Stomach (tissue), 8 donors: ENCODE measurements at regions not wholly inside any gene's neighbourhood (a gene's known extent, or its start where the extent isn't known, plus 50 kb on each side); places are given as distances from the start of the nearest gene placed in this dataset.
"Not testable (repeated sequence)": the region's sequence is repeated elsewhere in the genome, so short reads cannot be mapped to it uniquely, and the experiment has no call there.

Experiments used
- DNase-seq, 2 donors: peaks; one replicate each; pipeline versions ENCODE4 v3.0.0 to v3.0.0-alpha.2; 2013 to 2019
- H3K27ac ChIP-seq, 5 donors: fragments of 200-600 bp in 4 of 5; sonication (generic) in 4 of 5; one replicate each; pipeline ENCODE4 v1.5.1; 2013 to 2019; ENCODE audit warnings: mild to moderate bottlenecking in 1 of 5, moderate library complexity in 1 of 5
- H3K27me3 ChIP-seq, 3 donors: fragments of 200-600 bp; sonication (generic); one replicate each; pipeline ENCODE4 v1.5.1; 2017 to 2019; ENCODE audit warnings: mixed run types in 1 of 3
- H3K36me3 ChIP-seq, 4 donors: fragments of 200-600 bp; sonication (generic); 1 replicate in 3 of 4; 2 replicates in 1 of 4; pipeline ENCODE4 v1.5.1; 2016 to 2019
- H3K4me1 ChIP-seq, 4 donors: fragments of 200-600 bp; sonication (generic); one replicate each; pipeline ENCODE4 v1.5.1; 2016 to 2019
- H3K4me3 ChIP-seq, 4 donors: fragments of 200-600 bp; sonication (generic) in 3 of 4; one replicate each; pipeline ENCODE4 v1.5.1; 2016 to 2019; ENCODE audit warnings: mild to moderate bottlenecking in 1 of 4
- H3K9me3 ChIP-seq, 4 donors: fragments of 200-600 bp; sonication (generic); one replicate each; pipeline ENCODE4 v1.5.1; 2016 to 2019
- EP300 ChIP-seq: sonication (generic); formaldehyde crosslinking; IDR thresholded peaks from one replicate; pipeline ENCODE4 v1.6.1; 2017; ENCODE audit warnings: antibody characterized with exemption
- POLR2A ChIP-seq, 4 donors: fragments of 450-650 bp; IDR thresholded peaks; one replicate each; pipeline ENCODE4 v1.6.1; 2016; ENCODE audit warnings: antibody characterized with exemption in 4 of 4, control low read depth in 2 of 4, mild to moderate bottlenecking in 1 of 4, moderate library complexity in 1 of 4
- POLR2AphosphoS5 ChIP-seq, 3 donors: sonication (generic); formaldehyde crosslinking; IDR thresholded peaks; one replicate each; pipeline ENCODE4 v1.6.1; 2016; ENCODE audit warnings: antibody characterized with exemption in 3 of 3
- WGBS, 5 donors: extraction: QIAGEN DNeasy Blood & Tissue Kit in 3 of 5; methylation state at CpG; one replicate each; pipeline versions ENCODE4 v1.1.5 to v1.1.7; 2013 to 2018; 5-methylcytosine and 5-hydroxymethylcytosine counted together
- intact Hi-C: fragments of 100-400 bp; cut with DNase I; formaldehyde crosslinking; loops from one replicate; pipeline ENCODE4 v1.15.1; 2023; ENCODE audit warnings: low total_unique reads
- TF ChIP-seq, protein P1 (sequence below), 7 experiments: fragments of 450-650 bp in 4 of 7; fragments of 200-600 bp in 3 of 7; sonication (generic) in 3 of 7; IDR thresholded peaks; one replicate each; pipeline ENCODE4 v1.5.1; 2016 to 2019; ENCODE audit warnings: antibody characterized with exemption in 7 of 7, control low read depth in 2 of 7, mild to moderate bottlenecking in 1 of 7
- donor health status: healthy with polysubstance abuse.
- donor health status: Bipolar disorder and iron deficiency.
- donor health status: healthy.

DNA sequence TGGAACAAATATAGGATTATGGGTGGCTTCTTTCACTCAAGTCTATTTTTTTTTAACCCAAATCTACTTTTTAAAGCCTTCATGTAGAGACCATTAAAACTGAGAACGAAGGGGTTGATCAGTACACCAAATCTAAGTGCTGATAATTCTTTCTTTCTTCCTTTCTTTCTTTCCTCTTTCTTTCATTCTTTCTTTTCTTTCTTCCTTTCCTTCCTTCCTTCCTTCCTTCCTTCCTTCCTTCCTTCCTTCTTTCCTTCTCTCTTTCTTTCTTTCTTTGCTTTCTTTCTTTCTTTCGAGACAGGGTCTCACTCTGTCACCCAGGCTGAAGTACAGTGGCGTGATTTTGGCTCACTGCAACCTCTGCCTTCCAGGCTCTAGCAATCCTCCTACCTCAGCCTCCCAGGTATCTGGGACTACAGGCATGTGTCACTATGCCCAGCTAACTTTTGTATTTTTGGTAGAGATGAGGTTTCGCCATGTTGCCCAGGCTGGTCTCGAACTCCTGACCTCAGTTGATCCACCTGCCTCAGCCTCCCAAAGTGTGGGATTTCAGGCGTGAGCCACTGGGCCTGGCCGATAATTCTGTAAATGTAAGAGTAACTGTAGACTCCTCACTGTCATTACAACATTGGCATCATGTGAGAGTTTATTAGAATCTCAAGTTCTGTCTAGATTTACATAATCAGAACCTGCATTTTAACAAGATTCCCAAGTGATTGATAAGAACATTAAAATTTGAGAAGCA lies 236.4 kb downstream of the TFEC start:
- intact Hi-C loops = no loop called here
- Histone ChIP-seq H3K9me3 (peaks cover 0 to 8% (median 2%) of the 10 kb centered on the region in 4 donors), H3K36me3 (no peaks in the 10 kb centered on the region), H3K27ac (no peak overlapping the region), H3K4me1 (no peaks in the 10 kb centered on the region), H3K27me3 (no peaks in the 10 kb centered on the region), H3K4me3 (no peak overlapping the region)
- no peak for DNase-seq
- TF ChIP-seq EP300 (no peak), POLR2A (IDR thresholded peaks at IDR 0.05) (no peak), POLR2AphosphoS5 (IDR thresholded peaks at IDR 0.05) (no peak)
- TF ChIP-seq, protein P1, sequence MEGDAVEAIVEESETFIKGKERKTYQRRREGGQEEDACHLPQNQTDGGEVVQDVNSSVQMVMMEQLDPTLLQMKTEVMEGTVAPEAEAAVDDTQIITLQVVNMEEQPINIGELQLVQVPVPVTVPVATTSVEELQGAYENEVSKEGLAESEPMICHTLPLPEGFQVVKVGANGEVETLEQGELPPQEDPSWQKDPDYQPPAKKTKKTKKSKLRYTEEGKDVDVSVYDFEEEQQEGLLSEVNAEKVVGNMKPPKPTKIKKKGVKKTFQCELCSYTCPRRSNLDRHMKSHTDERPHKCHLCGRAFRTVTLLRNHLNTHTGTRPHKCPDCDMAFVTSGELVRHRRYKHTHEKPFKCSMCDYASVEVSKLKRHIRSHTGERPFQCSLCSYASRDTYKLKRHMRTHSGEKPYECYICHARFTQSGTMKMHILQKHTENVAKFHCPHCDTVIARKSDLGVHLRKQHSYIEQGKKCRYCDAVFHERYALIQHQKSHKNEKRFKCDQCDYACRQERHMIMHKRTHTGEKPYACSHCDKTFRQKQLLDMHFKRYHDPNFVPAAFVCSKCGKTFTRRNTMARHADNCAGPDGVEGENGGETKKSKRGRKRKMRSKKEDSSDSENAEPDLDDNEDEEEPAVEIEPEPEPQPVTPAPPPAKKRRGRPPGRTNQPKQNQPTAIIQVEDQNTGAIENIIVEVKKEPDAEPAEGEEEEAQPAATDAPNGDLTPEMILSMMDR (IDR thresholded peaks at IDR 0.05) = no peak
- 80 to 89% (median 87%) methylated on average over 7 of the region's 7 CpGs for WGBS, 5 donors

DNA sequence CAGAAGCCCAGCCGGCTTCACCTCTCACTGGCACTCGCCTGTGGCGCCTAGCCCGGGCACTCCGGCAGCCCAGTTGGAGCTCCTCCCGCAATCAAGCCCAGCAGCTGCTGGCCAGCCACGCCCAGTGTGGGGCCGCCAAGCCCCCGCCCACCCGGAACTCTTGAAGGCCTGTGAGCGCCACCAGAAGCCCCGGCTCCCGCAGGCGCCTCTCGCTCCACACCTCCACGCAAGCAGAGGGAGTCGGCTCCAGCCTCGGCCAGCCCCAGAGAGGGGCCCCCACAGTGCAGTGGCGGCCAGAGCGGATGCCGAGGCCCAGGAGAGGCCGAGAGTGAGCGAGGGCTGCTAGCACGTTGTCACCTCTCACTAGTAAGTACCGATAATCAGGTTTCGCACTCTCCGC lies 240.7 kb downstream of the TFEC start:
- Histone ChIP-seq H3K27me3 (no peaks in the 10 kb centered on the region), H3K4me3 (no peak overlapping the region), H3K9me3 (peaks cover 0 to 8% (median 2%) of the 10 kb centered on the region in 4 donors), H3K4me1 (no peaks in the 10 kb centered on the region), H3K27ac (no peak overlapping the region), H3K36me3 (no peaks in the 10 kb centered on the region)
- DNase-seq = no peak
- TF ChIP-seq, protein P1 (IDR thresholded peaks at IDR 0.05) = no peak
- TF ChIP-seq POLR2A (IDR thresholded peaks at IDR 0.05) (no peak), EP300 (no peak), POLR2AphosphoS5 (IDR thresholded peaks at IDR 0.05) (no peak)
- 90 to 98% (median 93%) methylated on average over 17 to 27 of the region's 27 CpGs for WGBS, 5 donors
- intact Hi-C loops = no loop called here

DNA sequence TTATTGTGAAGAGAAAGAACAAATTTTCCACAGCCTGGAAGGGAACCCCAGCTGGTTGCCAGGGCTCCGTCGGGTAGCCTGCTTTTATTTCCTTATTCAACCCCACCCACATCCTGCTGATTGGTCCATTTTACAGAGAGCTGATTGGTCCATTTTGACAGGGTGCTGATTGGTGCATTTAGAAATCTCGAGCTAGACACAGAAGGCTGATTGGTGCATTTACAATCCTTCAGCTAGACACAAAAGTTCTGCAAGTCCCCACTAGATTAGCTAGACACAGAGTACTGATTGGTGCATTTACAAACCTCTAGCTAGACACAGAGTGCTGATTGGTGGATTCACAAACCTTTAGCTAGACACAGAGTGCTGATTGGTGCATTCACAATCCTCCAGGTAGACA lies 241.1 kb downstream of the TFEC start:
- H3K27me3 ChIP-seq, H3K4me1 ChIP-seq, intact Hi-C loops, H3K36me3 ChIP-seq, H3K4me3 ChIP-seq, H3K9me3 ChIP-seq, DNase-seq, H3K27ac ChIP-seq: not testable (repeated sequence)
- WGBS, 5 donors = 74 to 85% (median 83%) methylated on average over 3 of the region's 3 CpGs

DNA sequence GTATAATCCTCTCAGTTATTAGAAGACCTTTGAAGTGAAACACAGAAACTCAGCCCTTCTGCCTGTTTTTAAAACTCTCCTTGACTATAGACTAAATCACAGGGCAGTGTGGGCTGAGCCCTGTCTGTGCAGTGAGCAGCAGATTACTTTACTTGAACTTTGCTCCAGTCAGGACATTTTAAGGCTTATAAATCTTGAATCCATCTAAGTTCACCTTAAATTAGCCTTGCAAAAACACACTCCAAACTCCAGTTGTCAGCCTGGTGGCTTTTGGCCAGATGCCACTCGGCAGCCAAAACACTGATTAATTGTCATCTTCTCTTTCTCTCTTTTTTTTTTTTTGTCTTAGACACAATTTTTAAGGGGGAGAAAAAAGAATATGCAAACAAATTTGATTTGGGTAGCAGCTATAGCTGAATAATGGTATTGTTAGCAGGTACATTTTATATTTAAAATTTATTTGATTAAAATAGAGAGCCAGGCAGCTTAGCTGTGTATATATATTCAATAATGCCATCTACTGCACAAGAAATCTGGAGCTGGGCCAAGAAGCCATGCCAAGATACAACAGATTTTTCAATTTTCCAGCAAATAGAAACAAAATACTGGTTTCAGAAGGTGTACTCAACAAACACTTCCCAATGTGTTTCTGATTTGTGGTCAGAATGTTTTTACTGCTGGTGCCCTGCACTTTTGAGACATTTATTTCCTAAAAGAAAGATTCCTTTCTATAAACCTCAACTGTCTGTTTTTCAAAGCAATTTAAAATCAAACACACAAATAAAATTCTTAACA lies 247.7 kb downstream of the TFEC start:
- Histone ChIP-seq H3K4me1 (peaks cover 0 to 11% (median 4%) of the 10 kb centered on the region in 4 donors), H3K4me3 (no peak overlapping the region), H3K36me3 (no peaks in the 10 kb centered on the region), H3K27ac (no peak overlapping the region), H3K27me3 (no peaks in the 10 kb centered on the region), H3K9me3 (no peaks in the 10 kb centered on the region)
- WGBS, 5 donors = 7 to 22% (median 16%) methylated on average over 1 of the region's 1 CpG
- TF ChIP-seq POLR2A (IDR thresholded peaks at IDR 0.05) (no peak), EP300 (no peak), POLR2AphosphoS5 (IDR thresholded peaks at IDR 0.05) (no peak)
- TF ChIP-seq, protein P1 (IDR thresholded peaks at IDR 0.05) = no peak
- intact Hi-C loops = no loop called here
- peak in 1 of 2 donors; percentile 30 for DNase-seq

DNA sequence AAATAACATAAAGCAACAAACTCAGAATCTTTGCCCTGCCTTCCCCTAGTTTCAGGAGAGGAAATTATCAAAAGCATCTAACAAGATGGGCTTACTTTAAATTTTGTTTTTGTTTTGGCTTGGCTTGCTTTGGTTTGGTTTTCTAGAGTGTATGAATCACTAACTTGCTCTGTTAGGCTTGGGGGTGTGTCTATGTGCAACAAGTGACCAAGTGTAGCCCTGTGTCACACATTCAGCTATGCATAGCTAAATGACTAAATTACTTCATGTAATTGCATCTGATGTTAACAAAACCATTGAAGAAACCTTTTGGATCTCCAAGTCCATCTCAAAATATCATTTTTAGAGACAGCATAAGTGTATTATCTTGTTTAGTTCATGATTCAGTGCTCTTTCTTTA lies 251.0 kb downstream of the TFEC start:
- TF ChIP-seq POLR2A (IDR thresholded peaks at IDR 0.05) (no peak), EP300 (no peak), POLR2AphosphoS5 (IDR thresholded peaks at IDR 0.05) (no peak)
- TF ChIP-seq, protein P1 (IDR thresholded peaks at IDR 0.05) = no peak
- Histone ChIP-seq H3K9me3 (no peaks in the 10 kb centered on the region), H3K36me3 (no peaks in the 10 kb centered on the region), H3K4me1 (peaks cover 0 to 11% (median 4%) of the 10 kb centered on the region in 4 donors), H3K4me3 (no peak overlapping the region), H3K27ac (no peak overlapping the region), H3K27me3 (no peaks in the 10 kb centered on the region)
- DNase-seq = no peak
- intact Hi-C loops = no loop called here
